TTC549 (cell line): ENCODE measurements at regions not wholly inside any gene's neighbourhood (a gene's known extent, or its start where the extent isn't known, plus 50 kb on each side); places are given as distances from the start of the nearest gene placed in this dataset.
"Not testable (repeated sequence)": the region's sequence is repeated elsewhere in the genome, so short reads cannot be mapped to it uniquely, and the experiment has no call there.

Experiments used
- FAIRE-seq: peaks from 2 replicates; lab custom pipeline; 2012; peaks lifted over from hg19 to GRCh38; lab: Jason Lieb, UNC

DNA sequence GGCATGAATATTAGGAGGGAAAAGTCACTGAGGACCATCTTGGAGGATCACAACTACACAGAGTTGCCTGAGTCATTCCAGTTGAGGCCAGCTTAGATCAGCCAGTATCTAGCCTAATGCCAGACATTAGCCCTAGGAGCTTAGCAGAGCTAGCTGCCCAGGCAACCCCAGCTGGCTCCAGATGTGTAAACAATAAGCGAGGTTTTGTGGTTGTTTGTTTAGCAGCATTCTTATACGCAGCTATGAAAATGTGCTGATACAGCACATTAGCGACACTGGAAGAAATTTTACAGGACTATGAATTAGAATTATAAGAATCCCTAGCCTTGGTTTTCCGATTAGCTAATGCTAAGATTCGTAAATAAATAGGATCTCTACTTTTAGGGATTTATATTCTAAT lies 59.3 kb downstream of the BTBD3 start:
- FAIRE-seq, result no peak

GRCh38 chr20:11978496-11978895 lies 60.8 kb downstream of the BTBD3 start:
- FAIRE-seq, result no peak

DNA sequence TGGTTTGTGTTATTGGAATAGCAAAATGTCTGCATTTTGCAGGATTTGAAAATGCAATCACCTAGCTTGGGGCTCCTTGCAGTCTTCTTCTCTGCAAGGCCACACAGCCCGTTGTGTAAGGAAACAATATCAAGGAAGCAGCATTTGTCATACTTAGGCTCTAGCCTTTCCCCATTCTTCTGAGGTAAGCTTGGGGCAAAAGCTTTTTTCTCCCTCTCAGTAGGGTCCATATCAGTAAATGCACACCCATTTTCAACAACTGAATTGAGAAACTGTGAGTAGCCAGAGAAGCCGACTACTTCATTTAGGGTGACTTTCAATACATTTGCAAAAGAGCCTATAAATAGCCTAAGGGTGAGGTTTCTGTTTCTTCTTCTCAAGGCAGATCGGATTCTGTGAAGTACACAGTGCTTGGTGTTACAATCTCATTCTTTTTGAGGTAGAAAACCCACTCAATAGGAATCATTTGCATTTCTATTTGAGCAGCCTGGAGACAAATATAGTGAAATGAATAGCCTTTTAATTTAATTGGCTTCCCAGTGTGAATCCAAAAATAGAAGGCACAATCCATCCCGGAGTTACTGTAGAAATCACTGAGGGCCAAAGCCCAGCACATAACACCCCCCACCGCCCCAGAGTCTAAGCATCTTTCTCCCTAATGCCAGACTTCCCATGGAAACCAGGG lies 61.8 kb downstream of the BTBD3 start:
- FAIRE-seq, result no peak

DNA sequence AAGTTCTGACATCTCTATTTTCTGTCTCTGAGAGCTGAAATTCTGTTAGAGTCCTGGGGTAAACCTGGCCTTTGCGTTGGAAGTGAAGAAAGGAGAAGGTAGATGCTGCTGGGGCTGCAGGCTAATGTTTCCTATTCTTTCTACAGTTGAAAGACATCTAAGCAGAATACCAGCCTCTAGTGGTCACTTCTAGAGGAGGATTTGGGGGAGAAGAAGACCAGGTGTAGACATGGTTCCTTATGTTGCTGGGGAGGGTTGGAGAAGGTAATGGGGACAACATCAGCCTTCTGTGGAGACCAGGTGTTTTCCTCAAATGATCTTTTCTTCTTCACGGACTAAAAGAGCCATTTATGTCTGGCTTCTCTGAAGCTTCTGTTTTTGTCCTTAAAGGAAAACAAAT lies 62.6 kb downstream of the BTBD3 start:
- FAIRE-seq, result no peak

GRCh38 chr20:11981366-11981947 lies 63.8 kb downstream of the BTBD3 start:
- no peak for FAIRE-seq

- FAIRE-seq, result no peak
Measured at GRCh38 chr20:11982289-11982954, 64.7 kb downstream of the BTBD3 start.

GRCh38 chr20:11982955-11983470 lies 65.3 kb downstream of the BTBD3 start:
- FAIRE-seq, result no peak

DNA sequence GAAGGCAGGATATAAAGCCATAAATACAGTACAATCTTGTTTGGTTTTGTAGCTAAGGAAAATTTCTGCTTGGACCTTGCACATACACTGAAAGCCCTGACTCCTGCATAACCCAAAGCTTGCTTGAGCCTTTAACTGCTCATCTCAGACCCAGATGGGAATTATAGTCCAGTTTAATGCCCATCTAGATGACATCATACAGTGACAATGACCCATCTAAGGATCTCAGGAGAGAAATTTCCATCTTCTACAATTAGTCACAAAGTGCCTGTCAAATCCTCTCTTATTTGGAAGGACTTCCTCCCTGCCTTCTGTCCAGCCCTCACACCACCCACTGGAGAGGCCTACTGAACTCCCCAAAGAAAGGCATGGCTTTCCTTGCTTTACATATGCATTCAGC lies 69.3 kb downstream of the BTBD3 start:
- FAIRE-seq, result no peak

DNA sequence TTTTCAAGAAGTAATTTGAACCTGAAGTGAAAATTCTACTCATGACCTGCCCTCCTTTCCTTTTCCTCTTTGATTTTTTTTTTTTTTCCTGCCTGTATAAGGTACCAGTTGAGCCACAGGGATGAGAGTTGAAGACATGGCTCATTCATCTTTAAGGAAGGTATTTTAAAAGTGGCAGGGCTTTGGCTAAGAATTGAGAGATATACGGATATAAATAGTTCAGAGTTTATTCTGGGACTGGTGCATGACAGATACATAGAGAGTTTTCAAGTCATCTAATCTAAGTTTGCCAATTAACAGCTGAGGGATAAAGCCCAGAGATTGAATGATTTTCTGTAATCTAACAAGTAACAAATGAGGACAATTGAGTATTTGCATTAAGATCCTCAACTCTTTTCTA lies 69.8 kb downstream of the BTBD3 start:
- FAIRE-seq, result no peak

DNA sequence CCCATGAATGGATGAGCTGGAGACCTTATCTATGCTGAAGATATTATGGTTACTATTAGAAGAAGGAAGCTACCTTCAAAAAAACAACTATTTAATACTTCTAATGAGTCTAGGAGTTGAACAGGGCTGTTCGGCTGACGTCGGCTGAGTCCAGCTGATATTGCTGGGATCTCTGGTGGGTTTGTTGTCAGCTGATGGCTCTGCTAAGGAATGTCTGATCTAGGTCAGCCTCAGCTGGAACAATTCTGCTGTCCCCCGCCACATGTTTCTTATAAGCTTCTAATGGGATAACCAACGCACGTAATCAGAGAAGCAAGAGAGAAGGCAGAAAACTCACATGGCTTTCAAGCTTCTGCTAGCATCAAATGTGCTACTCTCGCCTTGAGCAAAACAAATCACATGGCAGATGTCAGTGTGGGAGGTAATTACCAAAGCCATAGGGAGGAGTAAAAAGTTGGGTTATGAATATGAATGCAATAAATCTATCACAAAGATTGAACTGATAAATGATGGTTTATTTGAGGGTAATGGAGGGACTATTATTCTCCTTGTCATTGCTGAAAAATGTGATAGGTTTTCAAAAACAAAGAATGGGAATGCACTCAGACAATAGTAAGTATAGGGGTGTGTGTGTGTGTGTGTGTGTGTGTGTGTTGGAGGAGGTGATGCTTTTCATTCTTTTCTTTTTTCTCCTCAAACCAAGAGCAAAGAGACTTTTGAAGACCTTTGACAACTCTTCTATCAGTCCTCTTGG lies 71.5 kb downstream of the BTBD3 start:
- FAIRE-seq, result no peak

DNA sequence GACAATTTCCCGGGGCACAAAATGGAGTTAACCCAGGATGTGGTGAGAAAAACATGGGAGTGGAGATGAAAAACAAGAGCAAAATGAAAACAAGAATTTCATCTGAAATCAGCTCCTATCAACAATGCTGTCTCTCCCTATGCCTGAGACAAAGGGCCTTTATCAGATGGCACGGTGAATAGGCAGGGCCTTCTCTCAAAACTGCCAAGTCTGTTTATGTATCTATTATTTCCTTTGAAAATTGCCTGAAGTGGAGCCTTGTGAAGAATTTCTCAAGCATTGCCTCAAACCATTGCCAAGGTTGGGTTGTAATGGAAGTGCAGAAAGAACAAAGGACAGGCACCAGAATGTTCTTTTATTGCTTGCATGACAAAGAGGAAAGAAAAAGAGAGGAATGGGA lies 74.7 kb downstream of the BTBD3 start:
- no peak for FAIRE-seq

GRCh38 chr20:11993886-11994461 lies 76.3 kb downstream of the BTBD3 start:
- FAIRE-seq, result no peak

GRCh38 chr20:11995805-11996567 lies 78.3 kb downstream of the BTBD3 start:
- FAIRE-seq, result no peak

DNA sequence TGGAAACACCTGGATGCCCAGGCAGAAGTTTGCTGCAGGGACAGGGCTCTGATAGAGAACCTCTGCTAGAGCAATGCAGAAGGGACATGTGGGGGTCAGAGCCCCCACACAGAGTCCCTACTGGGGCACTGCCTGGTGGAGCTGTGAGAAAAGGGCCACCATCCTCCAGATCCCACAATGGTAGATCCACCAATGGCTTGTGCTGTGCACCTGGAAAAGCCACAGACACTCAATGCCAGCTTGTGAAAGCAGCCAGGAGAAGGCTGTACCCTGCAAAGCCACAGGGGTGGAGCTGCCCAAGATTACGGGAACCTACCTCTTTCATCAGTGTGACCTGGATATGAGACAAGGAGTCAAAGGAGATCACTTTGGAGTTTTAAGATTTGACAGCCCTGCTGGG lies 87.1 kb downstream of the BTBD3 start:
- FAIRE-seq, result not testable (repeated sequence)

DNA sequence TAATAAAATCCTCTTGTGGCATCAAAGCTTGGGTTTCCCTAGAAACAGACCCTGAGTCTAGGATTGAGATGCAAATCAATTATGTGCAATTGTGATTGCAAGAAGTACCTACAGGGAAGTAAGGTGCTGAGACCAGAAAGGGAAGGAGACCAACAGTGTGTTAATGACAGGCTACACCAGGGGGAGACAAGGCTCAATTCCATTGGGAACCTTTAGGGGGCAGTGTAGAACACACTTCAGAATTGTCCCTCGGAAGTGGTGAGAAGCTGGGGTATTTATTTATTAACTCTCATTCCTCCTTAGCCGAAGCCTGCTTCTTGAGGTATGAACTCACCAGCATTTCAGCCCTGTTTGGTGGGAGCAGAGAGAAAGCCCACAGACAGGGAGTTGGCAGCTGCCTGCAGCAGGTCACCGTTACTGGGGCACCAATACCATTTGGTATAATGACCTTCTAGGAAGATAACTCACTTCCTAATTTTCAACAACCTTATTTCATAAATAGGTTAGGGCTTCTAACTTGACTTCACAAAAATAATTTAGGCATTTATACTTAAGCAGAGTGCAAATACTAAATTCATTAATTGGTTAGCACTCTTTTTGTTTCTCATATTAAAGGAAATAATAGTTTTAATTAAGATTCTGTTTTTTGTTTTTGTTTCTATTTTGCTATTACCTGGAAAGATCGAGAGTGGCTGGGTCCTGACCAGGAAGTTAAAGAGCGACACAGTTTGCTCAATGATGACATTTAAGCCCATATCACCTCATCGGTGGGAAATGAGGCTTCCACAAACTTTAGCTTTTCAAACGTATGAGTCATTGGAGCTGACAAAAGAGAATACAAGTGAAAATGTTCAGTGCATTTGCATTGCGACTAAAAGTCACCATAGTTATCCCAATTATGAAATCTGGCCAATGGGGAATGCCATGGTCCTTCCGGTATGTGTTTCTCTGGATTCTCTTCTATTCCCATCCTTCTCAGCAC lies 94.8 kb downstream of the BTBD3 start:
- no peak for FAIRE-seq

DNA sequence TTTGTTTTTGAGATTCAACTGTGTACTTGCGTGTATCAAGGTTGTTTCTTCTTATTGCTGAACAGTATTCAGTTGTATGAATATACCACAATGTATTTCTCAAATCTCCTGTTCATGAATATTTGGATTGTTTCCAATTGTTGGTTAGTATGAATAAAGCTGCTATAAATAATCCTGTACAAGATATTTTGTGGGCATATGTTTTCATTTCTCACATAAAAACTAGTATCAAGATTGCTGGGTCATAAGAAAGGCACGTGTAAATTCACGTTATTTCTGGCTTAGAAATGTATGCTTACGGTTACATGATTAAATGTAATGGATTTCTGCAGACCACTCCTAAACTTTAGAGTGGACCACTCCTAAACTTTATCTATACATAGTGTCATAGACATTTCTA lies 96.6 kb downstream of the BTBD3 start:
- FAIRE-seq, result no peak

DNA sequence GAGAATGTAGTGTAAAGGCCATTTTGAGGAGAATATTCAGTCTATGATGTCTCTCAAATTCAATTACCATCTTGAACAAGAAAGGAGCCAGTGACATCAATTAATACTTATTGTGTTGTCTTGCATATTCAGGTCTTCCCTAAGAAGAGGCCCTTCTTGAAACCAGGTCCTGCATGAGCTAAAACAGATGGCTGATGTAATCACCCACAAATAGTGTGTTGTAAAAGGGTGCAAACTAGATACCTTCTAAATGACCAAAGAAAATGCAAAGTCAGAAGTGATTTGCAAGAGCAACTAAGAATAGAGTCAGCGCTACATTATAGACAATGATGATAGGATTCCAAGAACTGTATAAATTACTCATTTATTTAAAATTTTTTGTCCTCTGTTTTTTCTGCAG lies 97.0 kb downstream of the BTBD3 start:
- FAIRE-seq, result no peak

- no peak for FAIRE-seq
Measured at GRCh38 chr20:12016291-12016690, 98.6 kb downstream of the BTBD3 start.

DNA sequence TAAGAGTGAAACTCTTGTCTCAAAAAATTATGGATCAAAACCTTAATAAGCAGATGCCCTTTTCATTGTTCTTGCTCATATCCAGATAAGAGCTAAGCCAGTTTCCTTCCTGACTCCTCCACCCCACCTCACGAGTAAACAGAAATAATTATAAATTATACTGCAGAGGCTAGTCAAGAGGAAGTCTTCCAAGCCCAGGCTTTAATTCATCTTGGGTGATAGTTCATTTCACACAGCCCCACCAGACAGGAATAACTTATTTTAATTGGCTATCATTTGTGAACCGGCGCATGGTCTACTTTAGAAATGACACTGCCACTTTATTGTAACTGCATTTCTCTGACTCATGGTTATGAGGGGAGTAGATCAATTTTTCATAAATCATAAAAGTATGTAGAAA lies 102.0 kb downstream of the BTBD3 start:
- FAIRE-seq, result no peak

DNA sequence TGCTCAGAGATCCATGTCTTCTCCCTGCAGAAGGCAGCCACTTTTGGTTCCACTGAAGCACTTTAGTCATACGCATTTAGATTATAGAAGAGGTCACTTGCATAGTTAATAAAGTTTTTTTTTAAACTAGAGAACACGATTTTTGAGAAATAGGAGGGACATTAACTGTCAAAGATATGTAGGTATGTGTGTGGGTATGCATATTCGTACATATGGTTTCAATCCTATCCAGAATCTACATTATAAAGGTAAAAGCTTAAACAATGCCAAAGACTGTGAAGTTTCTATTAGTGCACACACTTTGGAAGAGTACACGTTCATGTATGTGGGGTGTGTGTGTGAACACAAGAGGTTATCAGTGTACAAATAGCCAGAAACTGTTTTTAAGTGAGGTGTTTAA lies 103.2 kb downstream of the BTBD3 start:
- FAIRE-seq, result no peak

DNA sequence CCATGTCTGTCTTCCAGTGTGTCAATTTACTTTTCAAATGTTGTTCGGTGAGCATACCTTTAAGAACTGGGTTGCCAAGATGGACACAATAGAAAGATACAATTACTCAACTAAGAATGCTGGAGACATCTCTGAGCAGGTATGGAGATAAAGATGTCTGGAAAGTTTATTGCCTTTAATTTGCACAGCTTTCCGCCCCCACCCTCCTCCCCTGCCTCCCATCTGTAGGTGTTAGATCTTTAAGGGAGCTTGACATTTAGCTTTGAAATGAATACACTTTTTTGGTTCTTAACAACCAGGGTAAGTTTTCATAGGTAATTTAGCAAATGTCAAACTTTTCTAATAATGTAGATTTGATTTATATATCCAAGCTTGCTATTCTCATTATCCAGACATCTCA lies 104.4 kb downstream of the BTBD3 start:
- FAIRE-seq, result no peak
